ENCODE measurements at regions not wholly inside any gene's neighbourhood (a gene's known extent, or its start where the extent isn't known, plus 50 kb on each side); places are given as distances from the start of the nearest gene placed in this dataset.

GRCh38 chr12:107241411-107241810, 148.1 kb upstream of the CRY1 start:
- TF ChIP-seq PATZ1 (CRISPR knock-in tag; IDR thresholded peaks at IDR 0.05) (no peak), ZNF207 (IDR thresholded peaks at IDR 0.05; ENCODE audit: borderline replicate concordance) (no peak), ZNF629 (CRISPR knock-in tag; conservative IDR thresholded peaks at IDR 0.05) (no peak), CHD2 (IDR thresholded peaks at IDR 0.05; ENCODE audit: low read depth, low read length) (no peak), ZNF713 (CRISPR knock-in tag; IDR thresholded peaks at IDR 0.05) (no peak), CAMTA2 (CRISPR knock-in tag; IDR thresholded peaks at IDR 0.05; ENCODE audit: borderline replicate concordance) (no peak), CTCF (CRISPR knock-in tag; IDR thresholded peaks at IDR 0.05) (no peak), REPIN1 (CRISPR knock-in tag; IDR thresholded peaks at IDR 0.05; ENCODE audit: borderline replicate concordance, low read depth) (no peak), MAFK (conservative IDR thresholded peaks at IDR 0.05 in 1 of 2, IDR thresholded peaks at IDR 0.05 in 1 of 2; ENCODE audit: low read length in 2 of 2) (no peak), DMAP1 (CRISPR knock-in tag; IDR thresholded peaks at IDR 0.05) (no peak), ZFP90 (CRISPR knock-in tag; IDR thresholded peaks at IDR 0.05; ENCODE audit: borderline replicate concordance) (no peak), CEBPB (IDR thresholded peaks at IDR 0.05; ENCODE audit: borderline replicate concordance, low read depth, low read length) (no peak), ZNF552 (CRISPR knock-in tag; IDR thresholded peaks at IDR 0.05; ENCODE audit: borderline replicate concordance) (no peak), PAWR (CRISPR knock-in tag; IDR thresholded peaks at IDR 0.05; ENCODE audit: borderline replicate concordance) (no peak)
